ENCODE measurements at regions not wholly inside any gene's neighbourhood (a gene's known extent, or its start where the extent isn't known, plus 50 kb on each side); places are given as distances from the start of the nearest gene placed in this dataset.

- Histone ChIP-seq H3K4me1 (ENCODE audit: low read depth) (no peaks in the 10 kb centered on the region), H3K9me3 (no peaks in the 10 kb centered on the region), H3K4me3 (no peak overlapping the region), H3K36me3 (ENCODE audit: low read depth) (no peaks in the 10 kb centered on the region)
- ATAC-seq (no peak), DNase-seq (no peak)
- no peak for TF ChIP-seq CTCF (IDR thresholded peaks at IDR 0.05)
- intact Hi-C loops (cut with DNase I, micrococcal nuclease), result no loop called here
These were observed 121.9 kb upstream of the DMD start for GRCh38 chrX:33333271-33333670.

DNA sequence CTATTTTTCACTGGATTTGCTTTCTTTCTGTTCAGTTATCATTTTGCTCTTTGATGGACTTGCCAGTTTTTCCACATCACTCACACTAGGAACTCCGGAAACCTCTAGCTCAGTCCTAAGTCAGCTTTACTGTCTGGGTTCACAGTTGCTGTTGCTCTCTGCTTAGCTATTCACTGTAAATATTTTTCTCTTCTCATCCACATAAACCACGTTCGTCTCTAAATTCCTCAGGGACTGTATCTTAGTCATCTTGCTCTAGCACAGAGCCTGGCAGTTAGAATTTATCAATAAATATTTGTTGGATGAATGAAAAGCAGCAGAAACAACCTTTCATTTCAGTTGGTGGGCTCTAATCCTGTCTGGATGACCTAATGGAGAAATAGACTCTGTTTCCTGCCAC, 119.4 kb upstream of the DMD start:
- no peak for ATAC-seq
- no peak for TF ChIP-seq CTCF (IDR thresholded peaks at IDR 0.05)
- intact Hi-C loops (cut with DNase I, micrococcal nuclease), result no loop called here
- H3K4me1 ChIP-seq (ENCODE audit: low read depth), result no peaks in the 10 kb centered on the region
- DNase-seq, result no peak
- no peaks in the 10 kb centered on the region for H3K36me3 ChIP-seq (ENCODE audit: low read depth)
- H3K9me3 ChIP-seq, result no peaks in the 10 kb centered on the region
- H3K4me3 ChIP-seq, result no peak overlapping the region

DNA sequence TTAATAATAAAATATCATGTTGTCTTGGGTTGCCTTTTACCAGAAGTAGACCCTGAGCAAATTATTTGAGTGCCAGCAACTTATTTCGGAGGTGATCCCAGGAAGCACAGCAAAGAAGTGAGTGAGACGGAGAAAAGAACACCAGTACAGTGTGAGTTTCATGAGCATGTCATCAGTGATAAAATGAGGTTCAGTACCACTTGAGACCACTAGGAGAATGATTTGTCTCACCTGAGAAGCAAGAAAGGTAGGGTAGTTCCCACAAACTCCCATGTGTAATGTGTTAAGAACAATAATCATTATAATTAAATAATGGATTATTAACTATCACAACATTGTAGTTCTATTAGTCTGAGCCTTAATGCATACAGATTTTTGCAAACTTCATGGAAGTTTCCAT, 112.8 kb upstream of the DMD start:
- Histone ChIP-seq H3K4me3 (no peak overlapping the region), H3K9me3 (no peaks in the 10 kb centered on the region), H3K4me1 (ENCODE audit: low read depth) (no peaks in the 10 kb centered on the region), H3K36me3 (ENCODE audit: low read depth) (no peaks in the 10 kb centered on the region)
- DNase-seq (no peak), ATAC-seq (no peak)
- TF ChIP-seq CTCF (IDR thresholded peaks at IDR 0.05), result no peak
- intact Hi-C loops (cut with DNase I, micrococcal nuclease), result no loop called here

- DNase-seq (no peak), ATAC-seq (no peak)
- intact Hi-C loops (cut with DNase I, micrococcal nuclease), result no loop called here
- no peaks in the 10 kb centered on the region for H3K36me3 ChIP-seq (ENCODE audit: low read depth)
- no peaks in the 10 kb centered on the region for H3K9me3 ChIP-seq
- no peak overlapping the region for H3K4me3 ChIP-seq
- no peaks in the 10 kb centered on the region for H3K4me1 ChIP-seq (ENCODE audit: low read depth)
- TF ChIP-seq CTCF (IDR thresholded peaks at IDR 0.05), result no peak
These were observed 96.6 kb upstream of the DMD start for GRCh38 chrX:33307911-33308354.

DNA sequence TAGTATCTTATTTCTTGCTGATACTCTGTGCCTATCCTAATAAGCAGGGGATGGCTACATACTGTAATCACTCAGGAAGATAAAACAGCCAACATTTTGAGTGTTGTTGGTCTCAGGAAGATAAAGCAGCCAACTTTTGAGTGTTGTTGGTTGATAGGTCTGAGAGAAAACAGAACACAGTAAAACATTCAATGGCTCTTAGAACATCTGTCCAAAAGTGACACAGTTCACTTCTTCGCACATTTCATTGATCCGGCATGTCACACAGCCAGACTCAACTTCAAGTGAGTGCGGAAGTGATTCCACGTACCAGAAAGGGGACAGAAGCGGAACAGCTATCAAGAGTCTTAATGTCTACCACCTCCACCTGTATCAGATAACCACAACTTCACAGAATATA, 87.3 kb upstream of the DMD start:
- H3K36me3 ChIP-seq (ENCODE audit: low read depth), result no peaks in the 10 kb centered on the region
- H3K4me1 ChIP-seq (ENCODE audit: low read depth), result no peaks in the 10 kb centered on the region
- ATAC-seq (no peak), DNase-seq (no peak)
- TF ChIP-seq CTCF (IDR thresholded peaks at IDR 0.05), result no peak
- intact Hi-C loops (cut with DNase I, micrococcal nuclease), result no loop called here
- no peaks in the 10 kb centered on the region for H3K9me3 ChIP-seq
- H3K4me3 ChIP-seq, result no peak overlapping the region

GRCh38 chrX:33285550-33285949, 74.2 kb upstream of the DMD start:
- TF ChIP-seq CTCF (IDR thresholded peaks at IDR 0.05), result no peak
- no peak for ATAC-seq
- intact Hi-C loops (cut with DNase I, micrococcal nuclease), result no loop called here
- H3K36me3 ChIP-seq (ENCODE audit: low read depth), result no peaks in the 10 kb centered on the region
- no peak overlapping the region for H3K4me3 ChIP-seq
- H3K9me3 ChIP-seq, result no peaks in the 10 kb centered on the region
- H3K4me1 ChIP-seq (ENCODE audit: low read depth), result no peaks in the 10 kb centered on the region
- DNase-seq, result no peak

Measured in mucosa of descending colon (tissue), 3 donors.